HG03139 (cell line): ENCODE measurements at regions not wholly inside any gene's neighbourhood (a gene's known extent, or its start where the extent isn't known, plus 50 kb on each side); places are given as distances from the start of the nearest gene placed in this dataset.

Experiments used
- ATAC-seq: cut with Tn5 transposase; IDR thresholded peaks from one replicate; pipeline ENCODE4 v1.9.1; 2021; ENCODE audit not compliant: unreplicated experiment

- no peak for ATAC-seq
Observed at GRCh38 chr2:120545521-120546047, 190.1 kb upstream of the GLI2 start.

DNA sequence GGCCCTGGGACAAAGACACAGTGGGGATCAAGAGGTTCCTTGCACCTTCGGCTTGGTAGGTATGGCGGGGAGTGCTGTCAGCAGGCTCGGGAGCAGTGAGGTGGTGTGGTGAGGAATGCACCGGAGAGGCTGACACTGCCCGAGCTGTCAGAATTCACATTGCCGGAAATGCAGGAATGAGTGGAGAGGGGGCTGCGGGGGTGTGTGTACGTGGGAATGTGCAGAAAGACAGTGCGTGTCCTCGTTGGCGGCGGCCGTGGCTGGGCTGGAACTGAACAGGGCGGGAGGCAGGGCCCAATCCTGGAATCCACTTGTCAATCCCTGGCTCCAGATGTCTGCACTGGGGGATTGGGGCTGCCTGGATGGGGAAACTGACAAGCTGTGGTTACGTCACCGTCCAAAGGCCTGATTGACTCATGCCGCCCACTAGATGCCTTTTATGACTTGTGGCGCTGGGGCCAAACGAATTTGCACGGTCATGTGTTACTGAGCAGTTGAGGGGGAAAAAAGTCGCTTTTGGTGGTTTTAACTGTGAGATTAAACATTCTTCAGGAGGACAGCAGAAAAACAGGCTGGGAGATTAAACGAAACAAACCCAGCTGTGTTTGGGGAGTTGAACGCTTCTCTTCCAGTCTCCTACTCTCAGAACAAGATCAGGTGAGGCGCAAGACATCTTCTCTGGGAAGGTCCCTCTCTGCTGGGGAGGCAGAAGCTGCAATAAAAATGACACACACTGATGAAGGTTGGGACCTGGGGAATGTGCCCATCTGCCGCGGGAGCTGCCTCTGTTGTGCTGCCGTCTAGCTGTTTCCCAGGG lies 189.4 kb upstream of the GLI2 start:
- no peak for ATAC-seq

GRCh38 chr2:120546865-120547390 lies 188.7 kb upstream of the GLI2 start:
- no peak for ATAC-seq

DNA sequence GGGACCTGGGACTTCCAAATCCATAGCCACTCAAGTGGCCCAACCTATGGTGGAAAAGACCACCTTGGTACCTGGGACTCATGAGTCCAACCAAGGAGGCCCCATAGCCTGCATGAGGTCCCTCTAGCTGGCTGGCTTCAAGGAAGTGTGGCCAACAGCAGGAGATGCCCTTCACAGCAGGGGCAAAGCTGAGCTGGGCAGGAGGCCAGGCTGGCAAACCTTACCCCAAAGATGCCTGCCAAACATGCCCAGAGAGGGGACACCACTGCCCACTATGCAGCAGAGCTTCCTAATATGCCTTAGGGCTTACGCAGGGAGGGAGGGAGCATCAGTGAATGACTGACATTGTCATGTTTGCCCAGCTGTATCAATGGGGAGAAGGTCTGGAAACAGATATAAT lies 188.0 kb upstream of the GLI2 start:
- ATAC-seq: no peak

- no peak for ATAC-seq
Observed at GRCh38 chr2:120548627-120549608, 186.8 kb upstream of the GLI2 start.

GRCh38 chr2:120549841-120550240 lies 185.8 kb upstream of the GLI2 start:
- ATAC-seq: no peak

GRCh38 chr2:120550282-120550681 lies 185.4 kb upstream of the GLI2 start:
- no peak for ATAC-seq

DNA sequence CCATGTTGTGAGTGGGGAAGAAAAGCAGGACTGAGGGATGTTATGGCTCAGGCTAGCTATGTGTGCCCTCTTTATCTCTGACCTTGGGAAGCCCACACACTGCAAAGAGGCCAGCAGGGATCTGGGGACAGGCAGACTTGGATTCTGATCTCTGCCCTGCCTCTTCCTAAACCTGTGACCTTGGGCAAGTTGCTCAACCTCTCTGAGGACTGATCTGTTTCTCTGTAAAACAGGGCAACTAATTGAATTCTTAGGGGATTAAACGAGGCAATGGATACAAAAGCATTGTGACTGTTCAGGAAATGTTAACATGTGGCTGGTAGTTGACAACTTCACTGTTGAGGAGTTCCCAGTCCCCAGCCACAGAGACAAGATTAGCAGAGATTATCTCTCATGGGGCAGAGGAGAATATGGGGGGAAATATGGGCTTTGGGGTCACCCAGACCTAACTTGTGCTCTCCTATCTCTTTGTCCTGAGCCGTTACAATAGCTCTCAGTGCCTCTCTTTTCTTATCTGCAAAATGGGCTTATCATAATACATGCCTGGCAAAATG lies 184.7 kb upstream of the GLI2 start:
- no peak for ATAC-seq

DNA sequence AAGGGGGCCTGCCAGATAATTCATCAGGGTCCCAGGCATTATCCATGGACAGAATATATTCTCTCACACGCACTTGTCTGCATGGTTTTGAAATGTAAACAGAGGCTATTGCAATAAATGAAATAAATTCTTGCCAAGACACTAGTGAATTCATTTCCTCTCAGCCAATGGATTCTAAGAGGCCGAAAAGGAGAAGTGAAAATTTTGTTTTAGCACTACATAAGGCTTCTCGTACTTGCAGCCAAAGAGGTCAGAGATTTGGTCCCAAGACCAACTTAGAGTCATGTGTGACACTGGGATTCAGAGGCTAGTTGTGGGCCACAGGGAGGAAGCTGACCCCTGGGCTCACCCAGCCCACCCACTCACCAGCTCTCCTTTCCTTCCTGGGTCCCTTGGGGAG lies 184.1 kb upstream of the GLI2 start:
- no peak for ATAC-seq

DNA sequence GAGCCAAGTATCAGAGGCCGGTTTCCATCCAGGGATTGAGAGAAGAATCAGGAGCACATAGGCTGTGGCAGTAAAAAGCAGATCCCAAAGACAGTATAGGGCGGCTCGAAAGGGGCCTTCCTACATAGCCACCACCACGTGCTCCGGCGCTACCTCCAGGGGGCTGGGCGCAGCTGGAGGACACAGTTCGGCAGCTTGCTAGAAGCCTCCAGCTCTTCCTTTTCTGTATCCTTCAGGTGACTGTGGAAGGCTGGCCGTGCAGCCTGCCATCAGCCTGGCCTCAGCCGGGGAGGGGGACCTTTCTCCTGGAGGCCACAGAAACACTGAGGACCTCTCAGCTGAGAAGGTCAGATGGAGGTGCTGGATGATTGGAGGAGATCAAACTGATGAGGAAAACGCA lies 183.6 kb upstream of the GLI2 start:
- ATAC-seq: no peak

- no peak for ATAC-seq
Observed at GRCh38 chr2:120552800-120553481, 182.7 kb upstream of the GLI2 start.

DNA sequence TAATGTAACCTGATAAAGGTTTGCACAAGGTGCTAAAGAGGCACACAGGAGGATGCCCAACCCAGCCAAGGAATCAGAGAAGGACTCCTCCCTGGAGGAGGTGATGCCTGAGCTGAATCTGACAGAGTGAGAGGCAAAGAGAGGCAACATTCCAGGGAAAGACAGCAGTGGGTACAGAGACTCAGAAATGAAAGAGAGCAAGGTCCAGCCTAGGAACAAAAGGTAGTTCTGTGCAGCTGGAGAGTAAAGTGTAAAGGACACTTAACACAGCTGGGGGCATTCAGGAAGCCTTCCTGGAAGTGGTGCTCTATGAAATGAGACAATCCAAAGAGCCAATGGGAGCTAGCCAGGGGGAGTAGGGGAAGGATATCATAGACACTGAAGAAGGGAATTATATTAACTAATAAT lies 181.0 kb upstream of the GLI2 start:
- ATAC-seq: no peak

DNA sequence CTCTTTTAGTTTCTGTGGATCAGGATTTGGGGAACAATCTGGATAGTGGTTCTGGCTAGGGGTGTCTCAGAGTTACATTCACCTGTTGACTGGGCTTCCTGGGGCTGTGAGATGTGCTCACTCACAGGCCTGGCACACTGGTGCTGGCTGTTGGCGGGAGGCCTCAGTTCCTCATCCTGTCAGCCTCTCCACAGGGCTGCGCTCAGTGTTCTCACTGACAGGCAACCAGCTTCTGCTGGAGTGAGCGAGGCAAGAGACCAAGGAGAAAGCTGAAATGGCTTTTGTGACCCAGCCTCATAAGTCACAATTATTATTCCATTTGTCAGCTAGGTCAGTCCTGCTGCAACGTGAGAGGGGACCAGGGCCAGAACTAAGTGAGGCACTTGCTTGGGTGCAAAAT lies 180.6 kb upstream of the GLI2 start:
- ATAC-seq: no peak

GRCh38 chr2:120556911-120557310 lies 178.8 kb upstream of the GLI2 start:
- ATAC-seq: no peak

DNA sequence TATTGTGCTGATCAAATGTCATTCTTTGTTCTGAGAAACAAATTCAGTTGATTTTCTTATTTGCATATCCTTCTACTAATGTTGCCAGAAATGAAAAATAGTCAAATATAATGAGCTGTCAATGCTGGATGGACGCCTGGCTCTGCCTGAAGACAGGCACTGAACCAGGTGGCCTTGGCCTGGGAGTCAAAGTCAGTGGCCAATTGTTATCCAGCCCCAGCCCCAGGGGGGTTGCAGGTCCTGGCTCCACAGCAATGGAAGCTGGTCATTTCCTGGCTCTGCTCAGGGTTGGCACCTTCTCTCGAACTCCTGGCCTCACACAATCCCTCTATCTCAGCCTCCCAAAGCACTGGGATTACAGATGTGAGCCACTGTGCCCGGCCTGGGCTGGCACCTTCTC lies 176.8 kb upstream of the GLI2 start:
- no peak for ATAC-seq

DNA sequence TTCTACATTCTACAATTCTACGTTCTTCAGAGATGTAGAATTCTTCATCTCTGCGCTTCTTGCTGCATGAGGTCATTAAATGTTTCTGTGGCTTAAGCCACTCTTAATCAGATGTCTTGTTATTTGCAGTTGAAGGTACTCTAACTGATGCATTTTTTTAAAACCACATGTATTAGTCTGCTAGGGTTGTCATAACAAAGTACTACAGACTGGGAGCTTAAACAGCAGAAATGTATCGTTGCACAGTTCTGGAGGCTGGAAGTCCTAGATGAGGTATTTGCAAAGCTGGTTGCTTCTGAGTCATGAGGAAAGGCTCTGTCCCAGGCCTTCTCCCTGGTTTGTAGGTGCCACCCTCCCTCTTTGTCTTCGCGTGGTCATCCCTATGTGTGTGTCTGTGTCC lies 176.3 kb upstream of the GLI2 start:
- no peak for ATAC-seq

DNA sequence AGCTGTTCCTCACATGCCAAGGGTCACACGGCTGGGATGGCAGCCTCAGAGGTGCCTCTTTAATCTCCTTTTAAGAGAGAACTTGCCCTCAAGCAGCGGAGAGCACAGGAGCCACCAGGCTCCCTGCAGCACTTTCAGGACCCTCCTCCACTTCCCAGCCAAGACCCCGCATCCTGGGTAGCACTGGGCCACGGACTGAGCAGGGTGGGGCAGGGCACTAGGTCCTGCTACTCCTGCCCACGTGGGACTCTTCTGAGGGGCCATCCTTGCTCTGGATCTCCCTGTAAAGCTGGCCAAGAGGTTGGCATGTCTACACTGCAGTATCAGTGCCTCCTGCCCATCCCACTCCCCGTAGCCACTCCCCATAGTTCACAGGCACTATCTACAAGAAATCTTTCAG lies 175.3 kb upstream of the GLI2 start:
- ATAC-seq: no peak

DNA sequence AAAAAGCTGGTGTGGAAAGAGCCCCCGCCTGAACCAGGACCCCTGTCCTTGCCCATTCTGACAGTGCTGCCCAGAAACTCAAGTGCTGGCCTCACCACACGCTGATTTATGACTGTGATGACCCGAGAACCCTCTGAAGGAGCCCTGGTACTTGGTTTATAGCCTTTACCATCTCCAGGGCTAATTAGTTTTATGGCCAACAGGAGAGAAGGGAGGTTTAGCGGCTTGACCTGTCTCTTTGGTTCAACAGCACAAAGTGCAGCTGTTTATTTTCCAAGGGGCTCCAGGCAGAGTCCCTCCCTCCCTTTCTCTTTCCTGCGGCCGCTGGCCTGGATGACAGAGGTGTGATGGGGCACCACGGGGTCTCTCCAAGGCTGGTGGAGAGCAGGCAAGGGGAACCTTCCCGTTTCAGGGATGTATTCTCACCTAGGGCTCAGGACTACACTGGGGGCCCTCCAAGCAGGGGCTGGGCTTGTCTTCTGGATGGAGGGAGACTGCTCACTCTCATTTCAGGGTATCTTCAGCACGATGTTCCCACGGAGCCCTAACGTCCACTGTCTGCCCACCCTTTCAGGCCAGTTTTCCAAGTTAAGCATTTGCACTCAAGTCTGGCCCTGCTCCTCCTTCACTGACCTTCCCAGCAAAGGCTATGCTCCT lies 174.2 kb upstream of the GLI2 start:
- ATAC-seq: no peak

GRCh38 chr2:120562218-120563005 lies 173.3 kb upstream of the GLI2 start:
- ATAC-seq: no peak
